ENCODE measurements at regions not wholly inside any gene's neighbourhood (a gene's known extent, or its start where the extent isn't known, plus 50 kb on each side); places are given as distances from the start of the nearest gene placed in this dataset.

DNA sequence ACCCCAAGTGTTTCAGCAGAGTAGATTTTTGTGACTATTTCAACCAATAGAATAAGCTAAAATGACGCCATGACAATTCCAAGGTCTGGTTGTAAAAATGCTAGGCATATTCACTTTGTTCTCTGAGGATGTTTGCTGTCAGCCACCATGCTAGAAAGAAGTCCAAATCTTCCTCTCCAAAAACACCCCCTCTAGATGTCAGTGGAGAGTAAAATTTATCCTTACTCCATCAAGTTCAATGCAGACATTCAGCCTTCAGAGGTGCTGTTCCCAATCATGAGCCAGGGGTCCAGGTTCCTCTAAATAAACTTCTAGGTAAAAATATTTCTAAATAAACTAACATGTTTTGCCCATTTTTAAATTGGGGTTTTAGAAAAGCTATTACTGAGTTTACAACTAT is 395.4 kb upstream of the ADAMTS5 start:
- no peaks in the 10 kb centered on the region for H3K27me3 Mint-ChIP-seq (ENCODE audit: insufficient read depth, low read depth)
- Histone ChIP-seq H2AFZ (replicated peaks) (no peak overlapping the region), H3K79me2 (ENCODE audit: low read depth) (no peaks in the 10 kb centered on the region), H4K20me1 (ENCODE audit: low read depth) (no peaks in the 10 kb centered on the region), H3K4me1 (no peaks in the 10 kb centered on the region), H3K36me3 (no peaks in the 10 kb centered on the region), H3F3A (ENCODE audit: low read depth) (no peaks in the 10 kb centered on the region), H3K27me3 (no peaks in the 10 kb centered on the region), H3K27ac (no peak overlapping the region), H3K4me2 (no peak overlapping the region), H3K9ac (no peak overlapping the region), H3K4me3 (no peak overlapping the region), H3K9me3 (ENCODE audit: low read depth) (no peaks in the 10 kb centered on the region)
- H3K36me3 Mint-ChIP-seq: no peaks in the 10 kb centered on the region
- no peak for DNase-seq (ENCODE audit: low spot score)
- H3K9me3 Mint-ChIP-seq: no peaks in the 10 kb centered on the region
- TF ChIP-seq EZH2phosphoT487 (IDR thresholded peaks at IDR 0.05): no peak
- no peak for TF ChIP-seq EZH2 (IDR thresholded peaks at IDR 0.05)
- no peaks in the 10 kb centered on the region for H3K4me1 Mint-ChIP-seq
- no peak overlapping the region for H3K4me3 Mint-ChIP-seq
- H3K27ac Mint-ChIP-seq: no peak overlapping the region

DNA sequence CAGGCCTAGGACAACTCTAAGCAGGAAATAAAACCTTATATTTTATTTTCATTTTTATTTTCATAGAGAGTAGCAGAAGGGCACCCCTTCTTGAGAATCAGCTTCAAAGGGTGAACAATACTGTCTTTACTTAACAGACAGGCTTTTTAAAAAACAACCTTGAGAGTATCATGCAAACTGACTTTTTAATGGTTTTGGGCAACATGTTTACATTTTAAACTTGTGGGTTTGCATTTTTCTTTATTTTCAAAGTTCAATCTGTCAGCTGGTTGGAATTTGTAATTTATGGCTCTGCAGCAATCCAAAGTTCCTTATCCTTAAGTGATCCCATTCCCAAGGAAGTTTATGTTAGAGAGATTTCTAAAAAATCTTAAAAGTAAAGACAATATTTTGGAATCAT is 392.3 kb upstream of the ADAMTS5 start:
- Histone ChIP-seq H3K9me3 (ENCODE audit: low read depth) (no peaks in the 10 kb centered on the region), H3K79me2 (ENCODE audit: low read depth) (no peaks in the 10 kb centered on the region), H3K9ac (no peak overlapping the region), H2AFZ (replicated peaks) (no peak overlapping the region), H3K27me3 (no peaks in the 10 kb centered on the region), H3K36me3 (no peaks in the 10 kb centered on the region), H4K20me1 (ENCODE audit: low read depth) (no peaks in the 10 kb centered on the region), H3F3A (ENCODE audit: low read depth) (no peaks in the 10 kb centered on the region), H3K4me3 (no peak overlapping the region), H3K27ac (no peak overlapping the region), H3K4me1 (no peaks in the 10 kb centered on the region), H3K4me2 (no peak overlapping the region)
- H3K36me3 Mint-ChIP-seq: no peaks in the 10 kb centered on the region
- TF ChIP-seq EZH2phosphoT487 (IDR thresholded peaks at IDR 0.05) (no peak), EZH2 (IDR thresholded peaks at IDR 0.05) (no peak)
- TF ChIP-seq, protein P1, sequence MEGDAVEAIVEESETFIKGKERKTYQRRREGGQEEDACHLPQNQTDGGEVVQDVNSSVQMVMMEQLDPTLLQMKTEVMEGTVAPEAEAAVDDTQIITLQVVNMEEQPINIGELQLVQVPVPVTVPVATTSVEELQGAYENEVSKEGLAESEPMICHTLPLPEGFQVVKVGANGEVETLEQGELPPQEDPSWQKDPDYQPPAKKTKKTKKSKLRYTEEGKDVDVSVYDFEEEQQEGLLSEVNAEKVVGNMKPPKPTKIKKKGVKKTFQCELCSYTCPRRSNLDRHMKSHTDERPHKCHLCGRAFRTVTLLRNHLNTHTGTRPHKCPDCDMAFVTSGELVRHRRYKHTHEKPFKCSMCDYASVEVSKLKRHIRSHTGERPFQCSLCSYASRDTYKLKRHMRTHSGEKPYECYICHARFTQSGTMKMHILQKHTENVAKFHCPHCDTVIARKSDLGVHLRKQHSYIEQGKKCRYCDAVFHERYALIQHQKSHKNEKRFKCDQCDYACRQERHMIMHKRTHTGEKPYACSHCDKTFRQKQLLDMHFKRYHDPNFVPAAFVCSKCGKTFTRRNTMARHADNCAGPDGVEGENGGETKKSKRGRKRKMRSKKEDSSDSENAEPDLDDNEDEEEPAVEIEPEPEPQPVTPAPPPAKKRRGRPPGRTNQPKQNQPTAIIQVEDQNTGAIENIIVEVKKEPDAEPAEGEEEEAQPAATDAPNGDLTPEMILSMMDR (IDR thresholded peaks at IDR 0.05): no peak
- no peak for DNase-seq (ENCODE audit: low spot score)
- H3K9me3 Mint-ChIP-seq: no peaks in the 10 kb centered on the region
- H3K4me3 Mint-ChIP-seq: no peak overlapping the region
- no peaks in the 10 kb centered on the region for H3K4me1 Mint-ChIP-seq
- no peaks in the 10 kb centered on the region for H3K27me3 Mint-ChIP-seq (ENCODE audit: insufficient read depth, low read depth)
- H3K27ac Mint-ChIP-seq: no peak overlapping the region

DNA sequence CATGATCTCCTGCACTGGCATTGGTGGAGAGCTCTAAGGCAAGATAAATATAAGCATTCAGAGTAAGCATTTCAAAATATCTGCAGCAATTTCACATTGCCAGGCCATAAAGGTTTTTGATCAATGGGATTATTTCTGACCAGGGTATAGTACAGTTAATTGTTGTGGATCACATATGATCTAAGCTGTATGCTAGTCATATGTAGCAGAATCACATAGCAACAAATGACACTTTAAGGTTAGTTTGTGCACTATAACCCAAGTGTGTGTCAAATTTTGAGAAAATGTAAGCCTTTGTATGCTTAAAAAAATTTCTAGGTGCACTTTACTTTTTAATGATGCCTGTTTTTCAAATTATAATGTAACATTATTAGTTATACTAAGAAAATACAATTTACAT is 386.0 kb upstream of the ADAMTS5 start:
- Histone ChIP-seq H3K27me3 (no peaks in the 10 kb centered on the region), H3K79me2 (ENCODE audit: low read depth) (no peaks in the 10 kb centered on the region), H3K4me2 (no peak overlapping the region), H3K9me3 (ENCODE audit: low read depth) (no peaks in the 10 kb centered on the region), H3F3A (ENCODE audit: low read depth) (no peaks in the 10 kb centered on the region), H3K9ac (no peak overlapping the region), H3K36me3 (no peaks in the 10 kb centered on the region), H2AFZ (replicated peaks) (no peak overlapping the region), H4K20me1 (ENCODE audit: low read depth) (no peaks in the 10 kb centered on the region), H3K27ac (no peak overlapping the region), H3K4me3 (no peak overlapping the region), H3K4me1 (no peaks in the 10 kb centered on the region)
- Mint-ChIP-seq H3K9me3 (no peaks in the 10 kb centered on the region), H3K4me1 (no peaks in the 10 kb centered on the region), H3K27me3 (ENCODE audit: insufficient read depth, low read depth) (no peaks in the 10 kb centered on the region), H3K27ac (no peak overlapping the region), H3K36me3 (no peaks in the 10 kb centered on the region), H3K4me3 (no peak overlapping the region)
- DNase-seq (ENCODE audit: low spot score): no peak
- TF ChIP-seq EZH2 (IDR thresholded peaks at IDR 0.05): no peak
- TF ChIP-seq EZH2phosphoT487 (IDR thresholded peaks at IDR 0.05): no peak
- TF ChIP-seq, protein P1 (IDR thresholded peaks at IDR 0.05): no peak

DNA sequence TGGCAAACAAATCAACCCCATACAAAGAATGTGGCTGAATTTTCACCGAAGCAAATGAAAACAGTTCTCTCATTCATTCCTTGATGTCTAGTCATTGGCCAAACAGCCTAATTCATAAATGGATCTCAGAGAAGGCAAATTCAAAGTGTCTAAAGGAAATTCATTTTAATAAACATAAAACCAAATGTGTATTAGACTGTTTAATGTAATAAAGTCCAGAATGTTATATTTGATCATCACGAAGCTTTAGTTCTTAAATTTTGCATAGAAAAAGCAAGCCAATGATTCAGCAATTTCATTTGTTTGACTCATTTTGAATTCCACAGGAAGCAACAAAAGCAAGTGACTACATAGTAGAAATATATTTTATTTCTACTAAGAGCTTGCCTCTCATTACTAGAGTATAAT is 379.2 kb upstream of the ADAMTS5 start:
- DNase-seq (ENCODE audit: low spot score): no peak
- no peak overlapping the region for H3K4me3 ChIP-seq
- no peak overlapping the region for H3K4me2 ChIP-seq
- Mint-ChIP-seq H3K4me1 (no peaks in the 10 kb centered on the region), H3K27ac (no peak overlapping the region), H3K4me3 (no peak overlapping the region), H3K36me3 (no peaks in the 10 kb centered on the region), H3K27me3 (ENCODE audit: insufficient read depth, low read depth) (no peaks in the 10 kb centered on the region), H3K9me3 (peaks cover 2% of the 10 kb centered on the region)
- no peaks in the 10 kb centered on the region for H3K36me3 ChIP-seq
- no peaks in the 10 kb centered on the region for H3K79me2 ChIP-seq (ENCODE audit: low read depth)
- no peaks in the 10 kb centered on the region for H3F3A ChIP-seq (ENCODE audit: low read depth)
- H3K27ac ChIP-seq: no peak overlapping the region
- TF ChIP-seq EZH2 (IDR thresholded peaks at IDR 0.05): no peak
- TF ChIP-seq, protein P1 (IDR thresholded peaks at IDR 0.05): no peak
- no peak for TF ChIP-seq EZH2phosphoT487 (IDR thresholded peaks at IDR 0.05)
- H3K9ac ChIP-seq: no peak overlapping the region
- no peaks in the 10 kb centered on the region for H3K27me3 ChIP-seq
- no peak overlapping the region for H2AFZ ChIP-seq (replicated peaks)
- no peaks in the 10 kb centered on the region for H4K20me1 ChIP-seq (ENCODE audit: low read depth)
- no peaks in the 10 kb centered on the region for H3K9me3 ChIP-seq (ENCODE audit: low read depth)
- no peaks in the 10 kb centered on the region for H3K4me1 ChIP-seq
